OCI-LY7 (cell line): ENCODE measurements at regions not wholly inside any gene's neighbourhood (a gene's known extent, or its start where the extent isn't known, plus 50 kb on each side); places are given as distances from the start of the nearest gene placed in this dataset.

Experiments used
- CTCF ChIP-seq: fragments of 200-600 bp; sonication (generic); conservative IDR thresholded peaks from 2 replicates; pipeline ENCODE4 v1.5.1; 2014; ENCODE audit warnings: mild to moderate bottlenecking, antibody characterized with exemption, low read length, moderate library complexity, mixed read lengths
- EZH2phosphoT487 ChIP-seq: fragments of 200-600 bp; sonication (generic); IDR thresholded peaks from 2 replicates; pipeline ENCODE4 v1.6.1; 2018; ENCODE audit warnings: low read depth, borderline replicate concordance, mild to moderate bottlenecking, mixed run types, antibody characterized with exemption, low read length, moderate library complexity, mixed read lengths

- TF ChIP-seq CTCF (no peak), EZH2phosphoT487 (no peak)
Measured at GRCh38 chr4:56206258-56206657, 181.0 kb downstream of the AASDH start.
